ENCODE measurements at regions not wholly inside any gene's neighbourhood (a gene's known extent, or its start where the extent isn't known, plus 50 kb on each side); places are given as distances from the start of the nearest gene placed in this dataset.

DNA sequence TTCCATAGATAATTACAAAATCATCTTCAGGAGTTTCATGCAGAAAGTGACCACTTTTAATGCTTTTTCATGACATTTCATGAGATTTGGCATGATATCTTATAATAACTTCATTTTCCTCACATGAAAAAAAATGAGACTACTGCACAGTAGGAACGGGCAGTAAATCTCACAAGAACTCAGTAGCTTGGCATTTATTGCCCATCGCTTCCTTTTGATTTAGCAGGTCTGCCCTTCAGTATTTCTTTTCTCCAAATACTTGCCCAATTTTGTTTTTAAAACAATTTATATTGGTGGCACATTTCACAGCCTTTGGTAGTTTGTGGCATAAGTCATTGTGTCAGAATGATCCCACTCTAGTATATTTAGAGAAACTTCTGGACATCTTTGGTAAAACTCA is 711.8 kb upstream of the CHD1 start:
- H3K9ac ChIP-seq (ENCODE audit: low read depth in 2 of 2, low read length in 2 of 2): no peak overlapping the region

DNA sequence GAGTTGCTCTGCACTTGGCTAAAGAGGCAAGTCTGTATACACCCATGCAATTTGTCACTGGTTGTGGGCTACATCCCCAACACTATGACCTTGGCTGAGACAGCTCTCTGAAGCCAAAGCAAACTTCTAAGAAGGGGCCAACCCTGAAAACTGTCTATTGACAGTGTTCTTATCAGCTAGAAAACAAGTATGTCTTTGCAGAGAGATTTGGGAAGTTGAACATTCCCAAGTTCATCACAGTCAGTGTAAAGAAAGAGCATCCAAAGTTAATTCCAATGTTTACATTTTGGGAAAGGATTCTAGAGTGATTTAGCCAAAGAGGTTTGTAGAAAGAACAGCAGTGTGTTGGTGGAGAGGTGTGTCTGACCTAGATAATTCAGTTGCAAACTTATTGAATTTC is 711.1 kb upstream of the CHD1 start:
- no peak for DNase-seq
- Histone ChIP-seq H3K27me3 (no peaks in the 10 kb centered on the region), H3K9ac (ENCODE audit: low read depth in 2 of 2, low read length in 2 of 2) (no peak overlapping the region), H3K36me3 (no peaks in the 10 kb centered on the region), H3K9me3 (no peaks in the 10 kb centered on the region), H3K4me3 (no peak overlapping the region), H3K4me1 (no peaks in the 10 kb centered on the region), H3K27ac (no peak overlapping the region)
- intact Hi-C loops (cut with DNase I): no loop called here
- TF ChIP-seq, protein P1, sequence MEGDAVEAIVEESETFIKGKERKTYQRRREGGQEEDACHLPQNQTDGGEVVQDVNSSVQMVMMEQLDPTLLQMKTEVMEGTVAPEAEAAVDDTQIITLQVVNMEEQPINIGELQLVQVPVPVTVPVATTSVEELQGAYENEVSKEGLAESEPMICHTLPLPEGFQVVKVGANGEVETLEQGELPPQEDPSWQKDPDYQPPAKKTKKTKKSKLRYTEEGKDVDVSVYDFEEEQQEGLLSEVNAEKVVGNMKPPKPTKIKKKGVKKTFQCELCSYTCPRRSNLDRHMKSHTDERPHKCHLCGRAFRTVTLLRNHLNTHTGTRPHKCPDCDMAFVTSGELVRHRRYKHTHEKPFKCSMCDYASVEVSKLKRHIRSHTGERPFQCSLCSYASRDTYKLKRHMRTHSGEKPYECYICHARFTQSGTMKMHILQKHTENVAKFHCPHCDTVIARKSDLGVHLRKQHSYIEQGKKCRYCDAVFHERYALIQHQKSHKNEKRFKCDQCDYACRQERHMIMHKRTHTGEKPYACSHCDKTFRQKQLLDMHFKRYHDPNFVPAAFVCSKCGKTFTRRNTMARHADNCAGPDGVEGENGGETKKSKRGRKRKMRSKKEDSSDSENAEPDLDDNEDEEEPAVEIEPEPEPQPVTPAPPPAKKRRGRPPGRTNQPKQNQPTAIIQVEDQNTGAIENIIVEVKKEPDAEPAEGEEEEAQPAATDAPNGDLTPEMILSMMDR (IDR thresholded peaks at IDR 0.05): no peak

More for the DNA sequence above, 711.8 kb upstream of the CHD1 start:
- no peaks in the 10 kb centered on the region for H3K27me3 ChIP-seq
- no peaks in the 10 kb centered on the region for H3K9me3 ChIP-seq
- H3K4me1 ChIP-seq: no peaks in the 10 kb centered on the region
- DNase-seq: no peak
- H3K27ac ChIP-seq: no peak overlapping the region
- no peaks in the 10 kb centered on the region for H3K36me3 ChIP-seq
- TF ChIP-seq, protein P1 (IDR thresholded peaks at IDR 0.05): no peak
- no peak overlapping the region for H3K4me3 ChIP-seq
- intact Hi-C loops (cut with DNase I): no loop called here

DNA sequence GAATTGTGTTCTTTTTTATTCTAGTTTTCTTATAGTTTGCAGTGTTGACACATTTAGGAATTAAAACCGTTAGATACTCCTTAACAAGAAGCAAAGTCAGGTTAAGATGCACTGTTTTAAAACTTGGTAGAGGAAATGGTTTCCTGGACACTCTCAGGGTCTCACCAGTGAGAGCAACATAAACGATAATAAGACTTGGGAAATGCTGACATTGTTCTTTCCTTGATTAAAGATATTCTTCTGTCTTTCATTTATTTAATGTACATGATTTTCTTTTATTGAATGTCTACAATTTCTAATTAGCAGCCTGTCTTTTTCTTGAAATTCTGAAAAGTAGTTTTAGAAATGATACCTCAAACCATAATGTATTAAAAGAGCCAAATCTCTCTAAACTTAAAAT is 707.9 kb upstream of the CHD1 start:
- H3K9me3 ChIP-seq: no peaks in the 10 kb centered on the region
- TF ChIP-seq, protein P1 (IDR thresholded peaks at IDR 0.05): no peak
- no peak overlapping the region for H3K27ac ChIP-seq
- no peaks in the 10 kb centered on the region for H3K36me3 ChIP-seq
- no peak overlapping the region for H3K9ac ChIP-seq (ENCODE audit: low read depth in 2 of 2, low read length in 2 of 2)
- no peaks in the 10 kb centered on the region for H3K4me1 ChIP-seq
- H3K27me3 ChIP-seq: no peaks in the 10 kb centered on the region
- no peak for DNase-seq
- no peak overlapping the region for H3K4me3 ChIP-seq
- intact Hi-C loops (cut with DNase I): no loop called here

DNA sequence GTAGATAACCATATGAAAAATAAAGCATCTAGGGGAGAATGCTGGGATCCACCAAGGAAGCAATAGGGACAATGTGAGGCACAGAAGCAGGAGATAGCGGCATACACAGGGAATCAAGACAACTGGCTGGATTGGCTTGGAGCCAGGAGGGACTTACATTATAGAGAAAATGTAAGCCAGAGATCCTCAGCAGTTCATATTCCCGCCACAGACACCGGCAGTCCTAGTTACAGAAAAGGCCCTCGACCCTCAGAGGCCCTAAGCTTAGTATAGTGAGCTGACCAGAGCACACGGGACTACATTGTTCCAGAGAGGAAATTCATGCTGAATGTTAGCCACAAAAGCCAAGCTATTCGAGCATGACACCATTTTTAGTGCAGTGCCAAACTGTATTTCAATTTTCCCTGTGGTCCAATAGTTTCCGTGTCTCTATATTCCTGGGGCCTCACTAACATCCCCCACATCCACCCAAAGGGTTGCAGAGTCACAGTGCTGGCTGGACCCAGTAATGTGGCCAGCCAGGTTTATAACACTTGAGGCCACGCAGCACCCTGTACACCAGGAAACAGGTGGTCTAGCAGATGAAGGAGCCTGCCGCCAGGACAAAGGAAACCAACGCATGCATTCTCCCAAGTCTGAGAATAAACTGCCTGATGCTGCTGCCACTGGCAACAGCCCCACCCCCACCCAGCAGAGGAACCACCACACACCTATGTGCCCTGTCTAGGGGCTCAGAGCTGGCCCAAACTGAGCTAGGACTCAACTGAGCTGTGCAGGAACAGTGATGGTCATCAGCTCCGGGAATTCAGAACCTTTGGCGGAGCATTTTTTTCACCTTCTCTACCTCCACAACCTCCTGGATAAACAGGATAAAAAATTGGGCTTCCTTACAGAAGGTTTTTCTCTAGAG is 693.2 kb upstream of the CHD1 start:
- Histone ChIP-seq H3K27ac (no peak overlapping the region), H3K27me3 (no peaks in the 10 kb centered on the region), H3K36me3 (no peaks in the 10 kb centered on the region), H3K4me1 (no peaks in the 10 kb centered on the region), H3K4me3 (no peak overlapping the region), H3K9ac (ENCODE audit: low read depth in 2 of 2, low read length in 2 of 2) (no peak overlapping the region), H3K9me3 (no peaks in the 10 kb centered on the region)
- DNase-seq: no peak
- TF ChIP-seq, protein P1 (IDR thresholded peaks at IDR 0.05): no peak
- intact Hi-C loops (cut with DNase I): no loop called here

DNA sequence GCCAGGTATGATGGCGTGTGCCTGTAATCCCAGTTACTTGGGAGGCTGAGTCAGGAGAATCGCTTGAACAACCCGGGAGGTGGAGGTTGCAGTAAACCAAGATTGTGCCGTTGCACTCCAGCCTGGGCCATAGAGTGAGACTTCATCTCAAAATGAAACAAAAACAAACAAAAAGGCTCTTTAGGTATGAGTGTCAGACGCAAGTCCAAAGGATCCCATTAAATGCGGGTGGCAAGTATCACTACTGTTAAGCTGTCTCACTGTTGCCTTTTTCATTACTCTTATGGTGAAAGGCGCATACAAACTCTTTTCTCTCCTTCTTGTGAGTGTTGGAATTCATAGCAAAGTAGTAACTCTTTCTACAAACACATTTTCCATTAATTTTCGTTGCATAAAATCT is 688.5 kb upstream of the CHD1 start:
- H3K36me3 ChIP-seq: no peaks in the 10 kb centered on the region
- DNase-seq: no peak
- H3K27me3 ChIP-seq: no peaks in the 10 kb centered on the region
- H3K9ac ChIP-seq (ENCODE audit: low read depth in 2 of 2, low read length in 2 of 2): no peak overlapping the region
- H3K27ac ChIP-seq: no peak overlapping the region
- H3K9me3 ChIP-seq: no peaks in the 10 kb centered on the region
- no peak overlapping the region for H3K4me3 ChIP-seq
- intact Hi-C loops (cut with DNase I): no loop called here
- no peaks in the 10 kb centered on the region for H3K4me1 ChIP-seq
- TF ChIP-seq, protein P1 (IDR thresholded peaks at IDR 0.05): no peak
